GM12873 (cell line): ENCODE measurements at regions not wholly inside any gene's neighbourhood (a gene's known extent, or its start where the extent isn't known, plus 50 kb on each side); places are given as distances from the start of the nearest gene placed in this dataset.

Experiments used
- CTCF ChIP-seq: IDR thresholded peaks from 2 replicates; pipeline ENCODE4 v1.5.1; 2012; ENCODE audit warnings: low read depth, mild to moderate bottlenecking, moderate library complexity, low read length, control low read depth; ENCODE audit not compliant: insufficient read depth; ENCODE audit errors: missing control alignments

DNA sequence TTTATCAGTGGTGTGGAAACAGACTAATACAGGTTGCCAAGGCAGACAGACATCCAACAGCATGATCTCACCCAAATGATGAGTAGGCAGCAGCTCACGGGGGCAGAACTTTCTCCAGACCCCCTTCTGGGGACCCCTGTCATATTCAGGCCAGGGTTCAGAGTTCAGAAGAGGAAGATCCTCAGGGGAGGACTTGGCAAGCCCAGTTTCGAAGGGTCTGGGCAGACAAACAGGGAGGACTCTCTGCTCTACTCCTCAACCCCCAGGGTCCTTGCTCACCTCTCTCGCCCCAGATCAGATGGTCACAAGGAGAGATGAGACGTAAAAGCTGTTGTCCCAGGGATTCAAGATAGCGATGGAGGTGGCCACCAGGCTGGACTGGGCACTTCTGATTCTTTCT, 215.1 kb upstream of the MVB12B start:
- no peak for TF ChIP-seq CTCF

DNA sequence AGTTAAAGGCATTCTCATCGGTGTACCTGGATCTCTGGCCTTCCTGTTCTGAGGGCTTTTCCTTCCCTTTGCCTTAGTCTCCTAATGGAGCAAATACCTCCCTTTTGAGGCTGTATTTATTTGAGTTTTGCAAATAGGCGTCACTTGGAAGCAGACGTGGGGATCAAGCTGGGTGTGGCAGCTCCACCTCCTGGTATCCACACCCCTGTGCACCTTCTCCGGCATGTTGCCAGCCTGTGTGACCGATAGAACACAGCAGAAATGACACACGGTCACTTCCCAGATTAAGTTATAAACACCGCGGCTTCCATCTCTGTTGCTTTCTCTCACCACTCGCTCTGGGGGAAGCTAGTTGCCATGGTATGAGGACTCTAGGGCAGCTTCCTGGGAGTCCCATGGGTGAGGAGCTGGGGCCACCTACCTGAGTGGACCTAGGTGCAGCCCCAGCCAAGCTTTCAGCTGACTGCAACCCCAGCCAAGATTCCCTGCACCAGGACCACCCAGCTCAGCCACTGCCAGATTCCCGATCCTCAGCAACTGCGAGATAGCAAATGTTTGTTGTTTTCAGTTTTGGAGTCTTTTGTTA, 214.4 kb upstream of the MVB12B start:
- no peak for TF ChIP-seq CTCF

DNA sequence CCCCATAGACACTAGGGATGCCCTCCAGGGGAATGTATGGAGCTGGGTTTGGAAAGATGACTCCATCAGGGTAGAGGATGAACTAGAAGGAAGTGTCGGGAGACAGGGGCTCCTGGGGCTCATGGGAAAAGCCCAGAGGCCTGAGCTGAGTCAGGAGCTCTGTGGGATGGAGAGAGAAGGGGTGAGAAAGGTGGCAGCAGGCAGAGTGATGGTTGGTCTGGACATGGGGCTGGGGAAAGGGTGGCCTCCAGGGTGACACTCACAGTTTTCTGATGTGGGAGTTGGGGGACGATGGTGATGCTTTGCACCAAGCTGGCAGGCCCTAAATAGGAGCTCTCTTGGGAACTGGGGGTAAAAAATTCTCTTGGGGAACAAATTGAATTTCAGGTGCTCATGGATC, 213.5 kb upstream of the MVB12B start:
- TF ChIP-seq CTCF: no peak

DNA sequence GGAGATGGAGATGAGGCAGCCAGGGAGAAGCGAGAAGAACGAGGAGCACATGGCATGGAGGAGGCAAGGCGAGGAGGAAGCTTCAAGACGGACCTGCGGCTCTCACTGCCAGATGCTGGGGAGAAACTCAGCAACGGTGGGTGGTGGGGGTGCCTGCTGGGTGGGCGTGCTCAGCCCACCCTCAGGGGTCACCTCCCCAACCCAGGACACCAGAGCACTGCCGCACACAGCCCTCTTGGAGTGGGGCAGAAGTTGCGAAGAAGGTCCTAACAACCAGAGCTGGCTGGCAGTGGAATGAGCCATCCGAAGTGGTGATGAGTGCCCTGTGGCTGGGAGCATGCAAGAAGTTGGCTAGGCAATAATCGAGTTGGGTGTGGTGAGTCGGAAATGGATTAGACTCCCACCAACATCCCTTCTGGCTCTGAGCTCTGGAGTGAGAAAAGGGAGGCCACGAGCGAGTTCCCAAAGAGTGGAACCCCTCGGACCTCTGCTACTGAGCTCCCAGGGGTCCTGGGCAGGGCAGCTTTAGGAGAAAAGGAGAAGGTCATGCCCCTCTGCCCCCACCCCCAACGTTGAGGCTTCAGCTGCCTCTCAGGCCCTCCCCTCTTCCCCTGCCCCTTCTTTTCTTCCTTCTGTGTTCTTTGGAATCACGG, 212.7 kb upstream of the MVB12B start:
- no peak for TF ChIP-seq CTCF

DNA sequence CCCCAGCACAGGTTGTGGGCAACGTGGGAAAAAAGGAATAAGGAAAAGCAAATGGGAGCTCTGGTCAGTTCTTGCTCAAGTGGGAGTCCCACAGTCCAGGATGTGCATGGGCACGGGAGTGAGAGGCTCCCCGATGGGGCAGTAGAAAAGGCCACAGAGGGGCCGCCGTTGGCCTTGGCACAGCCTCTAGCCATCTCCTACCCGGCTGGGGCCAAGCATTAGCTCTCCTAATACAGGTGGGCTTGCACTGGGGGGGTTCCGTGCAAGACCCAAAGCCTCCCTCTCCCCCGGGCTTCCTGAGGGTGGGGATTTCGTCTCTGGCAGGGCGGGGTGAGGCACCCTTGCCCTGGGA, 212.2 kb upstream of the MVB12B start:
- no peak for TF ChIP-seq CTCF

- TF ChIP-seq CTCF: no peak
These were observed 211.7 kb upstream of the MVB12B start for GRCh38 chr9:126114850-126115460.

GRCh38 chr9:126116351-126117157, 210.1 kb upstream of the MVB12B start:
- no peak for TF ChIP-seq CTCF
